ENCODE measurements at regions not wholly inside any gene's neighbourhood (a gene's known extent, or its start where the extent isn't known, plus 50 kb on each side); places are given as distances from the start of the nearest gene placed in this dataset.
A peak's percentile ranks its signal among the peaks of the same experiment; 100 is the strongest.
"Not testable (repeated sequence)": the region's sequence is repeated elsewhere in the genome, so short reads cannot be mapped to it uniquely, and the experiment has no call there.

GRCh38 chr2:64742678-64743077, 89.0 kb upstream of the SERTAD2 start:
- Histone ChIP-seq H3K4me3 (no peak overlapping the region), H3K4me1 (peaks cover 0 to 1% (median 0%) of the 10 kb centered on the region in 12 donors), H3K27me3 (no peaks in the 10 kb centered on the region), H3K36me3 (no peaks in the 10 kb centered on the region), H3K9me3 (no peaks in the 10 kb centered on the region), H3K27ac (no peak overlapping the region)
- WGBS, 4 donors, result 90 to 95% (median 94%) methylated on average over 1 of the region's 1 CpG
- intact Hi-C loops (cut with DNase I), result no loop called here
- DNase-seq (no peak), ATAC-seq (no peak)
- TF ChIP-seq POLR2A (IDR thresholded peaks at IDR 0.05), result no peak
- TF ChIP-seq, protein P1, sequence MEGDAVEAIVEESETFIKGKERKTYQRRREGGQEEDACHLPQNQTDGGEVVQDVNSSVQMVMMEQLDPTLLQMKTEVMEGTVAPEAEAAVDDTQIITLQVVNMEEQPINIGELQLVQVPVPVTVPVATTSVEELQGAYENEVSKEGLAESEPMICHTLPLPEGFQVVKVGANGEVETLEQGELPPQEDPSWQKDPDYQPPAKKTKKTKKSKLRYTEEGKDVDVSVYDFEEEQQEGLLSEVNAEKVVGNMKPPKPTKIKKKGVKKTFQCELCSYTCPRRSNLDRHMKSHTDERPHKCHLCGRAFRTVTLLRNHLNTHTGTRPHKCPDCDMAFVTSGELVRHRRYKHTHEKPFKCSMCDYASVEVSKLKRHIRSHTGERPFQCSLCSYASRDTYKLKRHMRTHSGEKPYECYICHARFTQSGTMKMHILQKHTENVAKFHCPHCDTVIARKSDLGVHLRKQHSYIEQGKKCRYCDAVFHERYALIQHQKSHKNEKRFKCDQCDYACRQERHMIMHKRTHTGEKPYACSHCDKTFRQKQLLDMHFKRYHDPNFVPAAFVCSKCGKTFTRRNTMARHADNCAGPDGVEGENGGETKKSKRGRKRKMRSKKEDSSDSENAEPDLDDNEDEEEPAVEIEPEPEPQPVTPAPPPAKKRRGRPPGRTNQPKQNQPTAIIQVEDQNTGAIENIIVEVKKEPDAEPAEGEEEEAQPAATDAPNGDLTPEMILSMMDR (IDR thresholded peaks at IDR 0.05), result no peak

DNA sequence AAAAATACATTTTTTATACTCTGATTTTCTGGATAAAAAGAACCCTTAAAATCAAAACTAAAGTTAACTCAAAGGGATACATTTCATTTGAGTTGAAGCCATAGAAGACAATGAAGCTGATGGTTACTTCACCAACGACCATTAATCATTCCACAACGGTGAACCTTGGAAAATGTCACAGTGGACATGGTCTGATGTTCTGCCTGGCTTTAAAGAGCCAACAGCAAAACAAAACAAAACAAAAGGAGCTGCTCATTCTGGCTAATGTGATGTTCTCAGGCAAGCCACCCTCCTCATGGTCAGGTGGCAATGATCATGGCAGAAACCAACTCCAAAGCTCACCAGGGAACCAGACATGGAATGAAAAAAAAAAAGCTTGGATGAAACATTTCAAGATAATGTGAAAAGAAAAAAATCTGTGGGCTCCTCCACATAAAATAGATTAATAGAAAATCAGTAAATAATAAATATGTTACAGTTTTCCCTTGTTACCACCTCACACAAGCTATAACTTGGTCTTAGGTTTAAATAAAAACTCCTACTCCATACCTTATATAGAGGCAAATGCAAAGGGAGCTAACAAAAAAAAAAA, 90.1 kb upstream of the SERTAD2 start:
- H3K4me1 ChIP-seq, result peaks cover 0 to 9% (median 2%) of the 10 kb centered on the region in 12 donors
- H3K36me3 ChIP-seq, result no peaks in the 10 kb centered on the region
- ATAC-seq (no peak), DNase-seq (no peak)
- H3K9me3 ChIP-seq, result no peaks in the 10 kb centered on the region
- TF ChIP-seq, protein P1 (IDR thresholded peaks at IDR 0.05), result no peak
- TF ChIP-seq POLR2A (IDR thresholded peaks at IDR 0.05), result no peak
- no peak overlapping the region for H3K27ac ChIP-seq
- H3K4me3 ChIP-seq, result no peak overlapping the region
- no peaks in the 10 kb centered on the region for H3K27me3 ChIP-seq
- WGBS, 4 donors, result 80 to 92% (median 90%) methylated on average over 2 of the region's 2 CpGs
- intact Hi-C loops (cut with DNase I), result no loop called here

GRCh38 chr2:64745562-64745961, 91.8 kb upstream of the SERTAD2 start:
- TF ChIP-seq, protein P1 (IDR thresholded peaks at IDR 0.05), result no peak
- TF ChIP-seq POLR2A (IDR thresholded peaks at IDR 0.05), result no peak
- ATAC-seq, result no peak
- no peak for DNase-seq
- Histone ChIP-seq H3K27me3 (no peaks in the 10 kb centered on the region), H3K9me3 (no peaks in the 10 kb centered on the region), H3K4me1 (peaks cover 0 to 20% (median 11%) of the 10 kb centered on the region in 12 donors), H3K36me3 (no peaks in the 10 kb centered on the region), H3K27ac (no peak overlapping the region), H3K4me3 (no peak overlapping the region)
- intact Hi-C loops (cut with DNase I), result loop anchor here in 1 of 10 donors (5.0 kb wide), 1 partner anchor 88 kb away; no protein-coding TSS in a partner anchor
- WGBS, 4 donors, result 69 to 76% (median 73%) methylated on average over 2 of the region's 2 CpGs

GRCh38 chr2:64747690-64748091, 94.0 kb upstream of the SERTAD2 start:
- H3K9me3 ChIP-seq, ATAC-seq, H3K27me3 ChIP-seq, H3K4me3 ChIP-seq, H3K27ac ChIP-seq, H3K36me3 ChIP-seq, DNase-seq: not testable (repeated sequence)
- 90 to 97% (median 94%) methylated on average over 3 of the region's 3 CpGs for WGBS, 4 donors
- peaks cover 0 to 30% (median 16%) of the 10 kb centered on the region in 12 donors for H3K4me1 ChIP-seq
- intact Hi-C loops (cut with DNase I), result loop anchor here in 2 of 10 donors (2.0 to 5.0 kb wide), 2 partner anchors 15 to 90 kb away; no protein-coding TSS in a partner anchor

- peak overlapping the region in 1 of 12 donors; percentile 97 for H3K27ac ChIP-seq
- no peaks in the 10 kb centered on the region for H3K9me3 ChIP-seq
- H3K27me3 ChIP-seq, result no peaks in the 10 kb centered on the region
- DNase-seq (no peak), ATAC-seq (no peak)
- intact Hi-C loops (cut with DNase I), result loop anchor here in 2 of 10 donors (2.0 to 5.0 kb wide), 2 partner anchors 15 to 91 kb away; no protein-coding TSS in a partner anchor
- no peaks in the 10 kb centered on the region for H3K36me3 ChIP-seq
- H3K4me1 ChIP-seq, result peaks cover 0 to 30% (median 16%) of the 10 kb centered on the region in 12 donors
- H3K4me3 ChIP-seq, result no peak overlapping the region
- TF ChIP-seq POLR2A (IDR thresholded peaks at IDR 0.05), result no peak
- TF ChIP-seq, protein P1 (IDR thresholded peaks at IDR 0.05), result no peak
- 88 to 99% (median 98%) methylated on average over 3 of the region's 3 CpGs for WGBS, 4 donors
These were observed 94.4 kb upstream of the SERTAD2 start for GRCh38 chr2:64748147-64748546.
